BE2C (cell line): ENCODE measurements at regions not wholly inside any gene's neighbourhood (a gene's known extent, or its start where the extent isn't known, plus 50 kb on each side); places are given as distances from the start of the nearest gene placed in this dataset.

Experiments used
- DNase-seq: peaks from one replicate; pipeline ENCODE4 v3.0.0-alpha.2; 2020
- H3K27me3 ChIP-seq: fragments of 250-450 bp; sonication (Bioruptor Pico); 2 replicates; pipeline ENCODE4 v1.5.1; 2020; ENCODE audit warnings: mild to moderate bottlenecking
- H3K36me3 ChIP-seq: fragments of 250-450 bp; sonication (Bioruptor Pico); 2 replicates; pipeline ENCODE4 v1.5.1; 2020; ENCODE audit warnings: mild to moderate bottlenecking
- H3K4me1 ChIP-seq: fragments of 250-450 bp; sonication (Bioruptor Pico); 2 replicates; pipeline ENCODE4 v1.5.1; 2020
- H3K4me3 ChIP-seq: 2 replicates; pipeline ENCODE4 v1.5.1; 2011; ENCODE audit warnings: low read depth, low read length
- H3K9me3 ChIP-seq: fragments of 250-450 bp; sonication (Bioruptor Pico); 2 replicates; pipeline ENCODE4 v1.5.1; 2020
- CTCF ChIP-seq: IDR thresholded peaks from 2 replicates; pipeline ENCODE4 v1.5.1; 2012; ENCODE audit warnings: mild to moderate bottlenecking, low read depth, low read length

- peak; percentile 47 for TF ChIP-seq CTCF
- peaks cover 39% of the 10 kb centered on the region for H3K4me1 ChIP-seq
- H3K9me3 ChIP-seq: no peaks in the 10 kb centered on the region
- no peak overlapping the region for H3K4me3 ChIP-seq
- H3K36me3 ChIP-seq: no peaks in the 10 kb centered on the region
- DNase-seq: no peak
- no peaks in the 10 kb centered on the region for H3K27me3 ChIP-seq
These were observed 128.2 kb downstream of the EDN3 start for GRCh38 chr20:59428441-59429205.

DNA sequence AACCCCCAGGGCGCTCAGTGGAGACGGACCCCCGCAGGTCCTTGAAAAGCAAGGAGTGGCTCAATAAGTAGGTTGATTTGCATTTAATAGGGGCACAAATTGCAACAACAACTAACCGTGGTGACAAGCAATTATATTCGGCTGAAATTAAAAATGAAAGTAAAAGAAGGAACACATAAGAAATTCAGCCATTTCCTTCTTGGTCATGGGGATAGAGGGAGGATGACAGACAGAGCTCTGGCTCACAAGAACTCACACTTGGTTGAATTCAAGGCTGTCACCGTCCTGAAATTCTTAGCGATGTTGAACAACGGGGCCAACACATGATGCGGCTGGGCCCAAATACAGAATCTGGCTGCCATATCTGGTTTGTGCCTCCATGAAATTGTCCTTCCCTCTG is 129.0 kb downstream of the EDN3 start:
- no peaks in the 10 kb centered on the region for H3K9me3 ChIP-seq
- H3K36me3 ChIP-seq: no peaks in the 10 kb centered on the region
- H3K27me3 ChIP-seq: no peaks in the 10 kb centered on the region
- no peak for TF ChIP-seq CTCF
- DNase-seq: no peak
- H3K4me1 ChIP-seq: peaks cover 39% of the 10 kb centered on the region
- no peak overlapping the region for H3K4me3 ChIP-seq

- H3K27me3 ChIP-seq: no peaks in the 10 kb centered on the region
- no peak for DNase-seq
- no peaks in the 10 kb centered on the region for H3K36me3 ChIP-seq
- no peak for TF ChIP-seq CTCF
- H3K4me1 ChIP-seq: peaks cover 41% of the 10 kb centered on the region
- no peaks in the 10 kb centered on the region for H3K9me3 ChIP-seq
- H3K4me3 ChIP-seq: no peak overlapping the region
These were observed 130.6 kb downstream of the EDN3 start for GRCh38 chr20:59431014-59431413.

- TF ChIP-seq CTCF: no peak
- Histone ChIP-seq H3K27me3 (no peaks in the 10 kb centered on the region), H3K36me3 (no peaks in the 10 kb centered on the region), H3K4me1 (peaks cover 52% of the 10 kb centered on the region), H3K4me3 (no peak overlapping the region), H3K9me3 (no peaks in the 10 kb centered on the region)
- no peak for DNase-seq
These were observed 134.5 kb downstream of the EDN3 start for GRCh38 chr20:59434960-59435359.

GRCh38 chr20:59435518-59435917 is 135.1 kb downstream of the EDN3 start:
- DNase-seq: no peak
- Histone ChIP-seq H3K36me3 (no peaks in the 10 kb centered on the region), H3K4me1 (peaks cover 52% of the 10 kb centered on the region), H3K4me3 (no peak overlapping the region), H3K27me3 (no peaks in the 10 kb centered on the region), H3K9me3 (no peaks in the 10 kb centered on the region)
- no peak for TF ChIP-seq CTCF

- DNase-seq: peak; percentile 63
- TF ChIP-seq CTCF: no peak
- H3K4me3 ChIP-seq: no peak overlapping the region
- peaks cover 45% of the 10 kb centered on the region for H3K4me1 ChIP-seq
- no peaks in the 10 kb centered on the region for H3K36me3 ChIP-seq
- no peaks in the 10 kb centered on the region for H3K9me3 ChIP-seq
- H3K27me3 ChIP-seq: no peaks in the 10 kb centered on the region
These were observed 137.2 kb downstream of the EDN3 start for GRCh38 chr20:59437601-59438031.
